DMS53 treated with DMSO at 0.1 percent for 48 hours (cell line): ENCODE measurements at regions not wholly inside any gene's neighbourhood (a gene's known extent, or its start where the extent isn't known, plus 50 kb on each side); places are given as distances from the start of the nearest gene placed in this dataset.

Source experiments
- DNase-seq: peaks from one replicate; lab custom pipeline; 2025; ENCODE audit not compliant: unreplicated experiment; lab: John Stamatoyannopoulos, UW

DNA sequence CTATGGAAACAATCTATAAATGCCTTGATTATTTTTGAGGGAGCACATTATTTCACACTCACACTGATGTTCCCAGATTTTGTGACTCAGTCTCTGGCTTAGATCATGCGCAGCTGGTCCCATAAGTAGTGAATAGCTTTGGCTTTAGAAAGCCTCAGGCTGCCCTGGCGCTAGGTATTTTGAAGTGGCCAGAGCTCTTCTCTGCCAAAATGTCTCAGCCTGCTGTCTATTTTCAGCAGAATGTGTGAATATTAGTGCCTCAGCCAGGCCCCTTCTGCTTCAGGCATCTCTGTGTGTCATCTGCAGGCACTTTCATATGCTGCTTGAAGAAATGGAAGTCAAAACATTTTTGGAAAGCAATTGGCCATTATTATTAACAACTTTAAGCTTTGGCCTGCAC is 931.0 kb upstream of the INTU start:
- DNase-seq = no peak

DNA sequence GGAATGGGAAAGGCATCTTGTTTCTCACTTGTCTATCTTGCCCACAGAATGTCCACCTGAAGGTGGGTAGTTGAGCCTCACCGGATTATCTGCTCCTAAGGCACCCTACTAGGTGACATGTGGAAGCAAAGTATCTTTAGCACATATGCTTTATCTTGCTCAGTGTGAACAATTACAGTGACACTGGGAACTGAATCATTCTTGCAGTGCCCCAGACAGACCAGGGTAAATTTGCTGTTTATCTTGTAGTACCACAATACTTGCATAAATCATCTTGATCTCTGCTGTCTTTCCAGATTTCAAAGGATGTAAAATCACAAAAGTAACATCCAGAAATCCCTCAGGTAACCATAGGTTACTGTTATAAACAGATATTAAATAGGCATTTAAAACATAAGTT is 930.0 kb upstream of the INTU start:
- DNase-seq = no peak

DNA sequence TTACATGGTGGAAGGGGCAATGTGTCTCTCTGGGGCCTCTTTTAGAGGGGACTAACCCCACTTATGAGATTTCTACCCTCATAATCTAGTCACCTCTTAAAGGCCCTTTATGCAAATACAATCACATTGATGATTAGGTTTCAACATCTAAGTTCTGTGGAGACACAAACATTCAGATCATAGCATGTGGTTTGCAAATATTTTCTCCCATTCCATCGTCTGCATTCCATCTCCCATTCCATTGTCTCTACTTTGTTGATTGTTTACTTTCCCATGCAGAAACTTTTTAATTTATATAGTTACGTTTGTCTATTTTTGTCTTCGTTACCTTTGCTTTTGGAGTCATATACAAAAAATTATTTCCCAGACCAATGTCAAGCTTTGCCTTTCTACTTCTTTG is 927.5 kb upstream of the INTU start:
- DNase-seq = no peak

DNA sequence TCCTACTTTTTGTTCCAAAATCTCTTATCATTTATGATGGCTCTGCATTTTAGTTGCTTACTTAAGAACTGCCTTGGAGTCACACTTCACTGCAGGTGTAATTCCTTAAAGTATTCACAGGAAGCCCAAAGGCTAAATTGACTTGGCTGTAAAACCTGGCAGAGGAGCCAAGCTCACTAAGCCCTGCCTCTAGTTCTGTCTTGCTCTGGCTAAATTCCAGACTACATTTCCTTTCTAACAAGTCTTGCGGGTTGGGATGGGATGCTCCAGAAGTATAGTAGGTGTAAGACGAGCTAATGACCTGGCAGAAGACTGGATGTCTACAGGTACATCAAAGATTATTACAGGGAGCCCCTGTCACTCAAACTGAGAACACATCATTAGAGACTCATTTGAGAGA is 924.0 kb upstream of the INTU start:
- no peak for DNase-seq

DNA sequence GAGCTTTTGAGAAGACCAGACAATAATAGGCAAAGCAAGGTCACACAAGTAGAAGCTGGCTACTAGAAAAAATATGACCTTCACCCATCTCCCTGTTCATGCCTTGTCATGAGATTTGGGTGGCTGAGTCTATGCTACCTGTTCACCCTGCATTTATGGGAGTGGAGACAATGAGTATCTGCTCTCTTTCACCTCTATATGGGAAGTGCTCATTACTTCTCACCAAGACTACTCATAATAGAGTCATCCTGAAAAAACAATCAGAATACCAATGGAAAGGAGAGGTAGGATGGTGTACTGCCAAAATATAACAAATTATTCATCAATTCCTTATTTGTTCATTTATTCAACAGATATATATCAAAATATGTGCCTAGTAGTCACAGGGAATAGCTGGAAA is 921.8 kb upstream of the INTU start:
- DNase-seq = no peak

DNA sequence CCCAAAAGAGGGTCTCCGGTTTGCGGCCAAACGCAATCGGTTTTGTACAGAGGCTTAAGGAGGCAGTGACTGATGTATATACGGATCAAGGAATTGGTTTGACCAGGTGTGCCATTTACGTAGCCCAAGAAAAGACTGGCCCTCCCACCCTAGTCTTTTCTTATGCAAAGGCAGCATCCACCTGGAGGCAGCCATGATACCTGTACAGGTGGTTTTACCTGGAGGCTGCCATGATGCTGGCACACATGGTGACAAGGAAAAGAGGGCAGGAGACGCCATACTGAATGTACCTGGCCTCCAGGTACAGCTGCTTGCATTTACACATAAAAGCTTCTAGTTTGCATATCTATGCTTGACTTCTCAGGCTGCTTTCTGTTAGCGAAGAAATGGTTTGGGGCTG is 917.7 kb upstream of the INTU start:
- no peak for DNase-seq

DNA sequence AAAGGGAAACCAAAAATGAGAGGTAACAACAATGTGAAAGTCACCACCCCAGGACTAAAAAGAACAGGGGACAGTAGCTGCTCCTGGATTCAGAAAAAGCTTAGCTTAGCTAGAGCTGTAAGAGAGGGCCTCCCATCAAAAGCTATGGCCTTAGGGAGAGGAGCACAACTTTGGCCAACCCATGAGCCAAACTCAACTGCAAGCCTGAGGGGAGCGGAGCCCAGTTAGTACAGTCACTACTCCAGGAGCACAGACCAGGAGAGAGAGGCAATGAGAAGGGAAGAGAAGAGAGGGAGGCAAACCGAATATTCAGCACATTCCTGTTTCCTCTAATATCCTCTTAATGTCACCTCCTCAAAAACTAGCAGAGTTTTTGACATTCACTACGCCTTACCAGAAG is 917.1 kb upstream of the INTU start:
- DNase-seq = no peak

DNA sequence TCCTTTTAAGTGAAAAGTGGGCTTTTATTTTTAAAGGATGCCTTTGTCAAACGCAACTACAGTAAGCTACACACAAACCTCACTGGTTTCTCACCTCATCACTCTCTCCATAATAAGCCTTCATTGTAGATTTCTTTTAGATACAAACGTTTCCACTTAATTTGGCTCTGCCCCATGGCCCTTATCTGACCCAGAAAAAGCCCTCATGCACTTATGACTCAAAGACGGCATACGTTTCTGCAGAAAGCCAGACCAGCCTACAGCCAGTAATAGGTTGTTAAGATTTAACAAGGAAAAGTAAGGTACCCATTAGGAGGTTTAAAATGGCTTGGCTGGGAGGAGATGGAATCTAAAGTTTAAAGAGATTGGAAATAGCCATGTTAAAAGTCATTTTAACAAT is 914.6 kb upstream of the INTU start:
- no peak for DNase-seq

DNA sequence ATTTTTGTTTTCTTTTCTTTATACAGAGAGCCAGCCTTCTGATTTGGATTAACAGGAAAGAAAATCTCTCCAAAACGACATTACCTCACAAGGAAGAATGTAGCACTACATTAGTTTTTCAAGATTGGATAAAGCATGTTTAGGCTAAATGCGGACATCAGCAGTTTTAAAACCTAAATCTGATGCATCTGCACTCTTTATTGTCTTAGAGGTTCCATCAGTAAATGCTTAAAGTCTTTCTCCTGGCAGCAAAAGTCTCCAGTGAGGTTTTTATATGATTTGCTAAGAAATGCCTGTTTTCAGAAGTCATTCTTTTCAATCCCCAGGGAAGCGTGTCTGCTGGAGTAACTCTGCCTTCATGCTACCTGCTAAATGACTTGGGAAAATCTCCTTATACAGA is 912.9 kb upstream of the INTU start:
- DNase-seq = no peak

DNA sequence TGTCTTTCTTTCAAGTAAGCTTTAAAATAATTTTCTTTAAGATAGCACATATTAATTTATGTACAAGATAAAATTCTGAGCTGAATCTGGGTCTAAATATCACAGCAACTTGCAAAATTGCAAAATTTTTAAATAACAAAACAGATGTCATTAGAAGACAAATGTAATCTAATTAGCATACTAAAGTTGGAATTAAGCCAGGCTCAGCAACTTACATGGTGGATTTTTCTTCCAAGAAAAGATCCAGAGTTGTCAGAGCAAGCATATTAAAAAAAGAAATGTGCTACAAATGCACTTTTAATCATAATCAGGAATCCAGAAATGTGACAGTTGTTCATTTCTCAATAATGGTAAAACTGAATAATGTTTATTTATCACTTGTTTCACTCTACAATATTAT is 906.9 kb upstream of the INTU start:
- DNase-seq = no peak

DNA sequence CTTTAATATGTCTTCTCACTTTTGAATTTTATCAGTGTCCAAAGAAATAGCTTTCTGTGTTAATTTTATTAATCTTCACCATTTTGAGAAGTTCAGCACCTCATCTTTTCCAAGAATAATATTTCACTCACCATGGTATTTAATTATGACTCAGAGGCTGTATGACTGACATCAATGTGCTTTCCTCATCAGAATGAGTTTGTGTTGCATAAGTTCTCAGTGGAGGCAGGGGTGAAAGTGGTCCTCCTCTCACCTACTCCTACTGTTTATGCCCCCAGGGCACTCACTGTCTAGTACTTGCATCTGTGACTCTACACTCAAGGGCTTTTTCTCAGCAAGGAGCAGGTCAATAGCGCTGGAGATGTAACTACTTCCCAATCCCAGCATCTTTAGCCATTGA is 905.3 kb upstream of the INTU start:
- no peak for DNase-seq

DNA sequence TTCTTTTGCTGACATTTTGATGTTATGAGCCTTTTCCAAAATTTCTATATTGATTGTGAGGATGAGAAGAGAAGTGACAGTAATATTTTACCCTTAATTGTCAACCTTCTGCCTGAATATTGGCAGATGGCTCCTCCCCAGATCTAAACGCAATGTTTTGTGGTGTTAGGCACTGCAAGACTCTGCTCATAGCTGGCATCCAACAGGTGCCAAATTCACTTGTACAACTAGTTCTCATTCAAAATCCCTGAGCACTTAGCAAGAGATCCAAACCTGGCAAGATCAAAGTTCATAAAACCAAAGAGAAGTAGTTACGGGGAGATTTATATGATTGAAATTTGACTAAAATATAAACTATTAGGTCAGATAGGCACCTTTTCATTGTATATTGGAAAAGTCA is 901.7 kb upstream of the INTU start:
- DNase-seq = no peak

DNA sequence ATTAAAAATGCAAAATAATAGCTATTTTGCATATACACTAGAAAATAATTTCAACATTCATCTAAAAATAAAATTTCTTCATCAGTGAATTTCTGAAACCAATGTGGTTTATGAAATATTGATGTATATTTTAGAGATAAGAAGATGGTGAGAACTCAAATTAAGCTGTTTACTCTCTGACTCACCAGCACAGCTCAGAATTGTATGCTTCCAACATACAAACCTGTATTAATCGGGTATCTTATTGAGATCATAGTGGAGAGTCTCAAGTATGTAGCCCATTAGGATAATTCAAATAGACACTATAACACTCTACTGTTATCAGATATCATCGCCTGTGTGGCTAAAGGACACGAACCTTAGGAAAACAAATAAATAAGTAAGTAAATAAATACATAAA is 899.5 kb upstream of the INTU start:
- DNase-seq = peak; percentile 41

DNA sequence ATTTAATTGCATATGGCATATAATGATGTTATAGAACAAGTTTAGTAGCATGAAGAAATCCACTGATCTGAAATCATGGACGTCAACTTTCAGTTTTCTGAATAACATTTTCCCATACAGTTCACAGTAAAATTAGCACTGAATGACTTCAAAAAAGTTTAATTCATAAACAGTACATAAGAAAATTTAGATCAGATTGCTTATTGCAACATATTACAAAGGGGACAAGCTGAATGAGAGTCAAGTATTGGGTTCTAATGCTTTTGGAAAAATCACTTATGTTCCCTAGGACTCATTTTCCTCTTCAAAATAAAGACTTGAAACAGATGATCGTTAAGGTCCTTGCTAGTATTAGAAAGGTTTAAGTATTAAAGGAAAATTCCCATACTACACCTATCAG is 898.3 kb upstream of the INTU start:
- no peak for DNase-seq

DNA sequence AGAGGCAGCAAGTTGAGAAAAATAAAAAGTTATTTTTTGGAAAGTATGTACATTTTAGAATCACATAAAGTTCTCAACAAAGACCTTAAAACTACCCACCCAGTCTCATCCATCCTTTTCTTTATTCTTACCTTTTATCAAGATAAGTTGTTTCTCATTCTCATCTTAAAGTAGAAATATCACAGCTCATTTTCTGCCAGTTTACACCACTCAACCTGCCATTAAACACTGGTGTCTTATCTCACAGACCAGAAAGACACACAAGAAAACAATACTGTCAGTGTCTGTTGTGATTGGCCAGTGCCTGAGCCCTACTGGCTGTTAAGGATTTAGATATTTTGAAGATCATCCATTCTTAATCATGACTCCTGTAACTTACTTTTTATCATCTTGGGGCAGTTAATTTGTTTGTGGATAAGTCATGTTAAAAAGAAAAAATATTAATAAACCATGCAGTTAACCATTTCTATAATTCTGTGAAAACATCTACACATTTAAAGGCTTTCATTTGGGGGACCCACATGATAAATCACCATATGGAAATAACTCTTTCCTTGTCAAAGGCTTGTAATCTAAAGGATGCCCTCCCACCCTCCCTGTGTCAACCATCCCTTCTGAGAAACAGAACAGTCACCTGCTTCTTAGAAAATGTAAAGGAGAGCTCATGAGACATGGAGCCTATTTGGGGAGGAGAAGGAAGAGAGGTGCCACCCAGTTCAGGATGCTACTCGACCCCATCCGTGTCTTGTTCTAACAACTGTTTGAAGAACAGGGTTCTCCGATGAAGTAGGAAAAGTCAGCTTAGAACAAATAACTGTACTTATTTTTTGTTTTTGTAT is 897.2 kb upstream of the INTU start:
- DNase-seq = no peak

DNA sequence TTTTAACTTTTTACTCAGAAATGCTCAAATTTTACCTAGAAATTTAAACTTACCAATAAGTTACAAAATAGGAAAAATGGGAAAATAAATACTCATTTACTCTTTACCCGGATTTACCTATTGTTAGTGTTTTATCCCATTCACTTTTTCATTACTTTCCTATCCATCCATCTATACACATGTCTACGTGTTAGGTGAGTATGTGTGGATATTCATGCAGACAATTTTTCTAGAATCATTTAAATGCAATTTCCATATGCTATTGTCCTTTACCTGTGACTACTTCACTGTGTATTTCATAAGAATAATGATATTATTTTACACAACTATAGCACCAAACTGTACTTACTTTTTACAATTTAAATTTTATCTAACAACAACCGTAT is 896.6 kb upstream of the INTU start:
- DNase-seq = no peak

DNA sequence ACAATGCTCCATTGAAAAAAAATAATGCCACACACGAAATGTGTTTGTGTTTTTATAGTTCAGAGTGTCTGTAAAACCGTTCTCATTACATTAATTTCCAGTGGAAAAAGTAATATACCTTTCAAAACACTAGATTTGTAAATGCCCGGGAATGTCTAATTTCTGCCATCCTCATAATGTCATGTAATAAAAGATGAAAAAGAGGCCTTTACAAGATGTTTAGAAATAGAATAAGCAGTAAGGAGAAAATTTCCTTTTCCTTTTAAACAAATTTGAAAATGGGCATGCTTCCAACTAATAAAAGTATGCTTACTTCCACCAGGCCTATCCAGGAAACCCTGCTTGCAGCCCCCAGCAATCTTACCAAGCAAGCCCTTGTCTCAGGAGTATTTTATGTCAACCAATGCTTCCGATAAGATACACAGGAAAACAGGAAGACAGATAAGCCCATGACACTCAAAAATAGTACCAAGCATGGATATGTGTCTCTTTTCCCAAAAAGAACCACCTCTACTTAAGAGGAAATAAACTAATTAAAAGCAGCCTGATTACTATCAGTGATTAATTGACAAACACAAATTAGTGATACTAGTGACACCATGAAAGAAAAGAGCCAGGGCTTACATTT is 894.7 kb upstream of the INTU start:
- DNase-seq = no peak

DNA sequence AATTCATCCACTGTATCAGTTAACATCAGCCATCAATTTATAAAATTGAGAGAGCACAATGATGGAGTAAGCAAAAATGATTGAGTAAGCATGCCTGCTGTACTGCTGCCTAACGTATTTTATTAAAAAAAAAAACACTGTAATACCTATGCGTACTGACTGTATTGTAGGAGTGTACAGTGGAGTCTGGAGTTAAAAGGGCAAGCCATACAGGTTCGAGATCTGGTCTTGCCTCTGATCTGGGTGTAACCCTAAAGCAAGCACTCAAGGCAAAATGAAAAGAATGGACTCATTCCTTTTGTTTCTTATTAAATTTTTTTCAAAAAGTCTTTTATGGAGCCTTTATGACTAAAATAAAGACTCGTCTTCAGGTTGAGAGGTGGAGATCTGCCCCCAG is 894.2 kb upstream of the INTU start:
- no peak for DNase-seq

DNA sequence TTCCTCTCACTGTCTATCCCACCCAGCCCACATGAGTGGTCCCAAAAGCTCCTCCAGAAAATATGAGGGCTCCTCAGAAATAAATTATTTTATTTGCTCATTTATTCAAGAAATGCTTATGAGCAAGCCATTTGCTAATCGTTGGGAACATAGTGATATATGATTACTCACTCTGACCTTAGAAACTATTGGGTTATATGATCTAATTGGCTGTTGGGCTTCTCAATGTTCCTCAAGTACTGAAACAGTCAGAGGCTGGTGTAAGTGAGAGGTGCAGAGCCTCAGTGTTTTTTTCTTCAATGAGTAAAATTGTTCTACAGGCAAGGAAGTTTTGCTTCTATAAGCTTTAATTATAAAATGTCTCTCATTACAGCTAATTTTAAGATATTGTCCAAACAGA is 893.8 kb upstream of the INTU start:
- DNase-seq = no peak

DNA sequence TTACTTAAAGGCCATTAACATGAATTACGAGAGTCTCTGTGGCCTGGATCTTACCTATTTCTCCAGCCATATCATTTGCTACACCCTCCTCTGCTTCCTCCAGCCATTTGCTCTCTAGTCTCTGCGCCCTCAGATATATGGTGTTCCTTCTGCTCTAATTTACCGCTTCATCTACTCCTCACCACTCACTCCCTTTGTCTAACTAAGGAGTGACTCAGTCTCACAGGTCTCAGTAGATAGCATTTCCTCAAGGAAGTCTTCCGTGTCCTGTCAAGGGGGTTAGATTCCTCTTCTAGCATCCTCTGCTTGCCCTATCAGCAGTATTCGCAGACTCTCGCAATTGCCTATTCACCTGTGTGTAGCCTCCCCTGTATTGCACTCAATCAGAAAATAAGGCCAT is 892.1 kb upstream of the INTU start:
- DNase-seq = no peak

DNA sequence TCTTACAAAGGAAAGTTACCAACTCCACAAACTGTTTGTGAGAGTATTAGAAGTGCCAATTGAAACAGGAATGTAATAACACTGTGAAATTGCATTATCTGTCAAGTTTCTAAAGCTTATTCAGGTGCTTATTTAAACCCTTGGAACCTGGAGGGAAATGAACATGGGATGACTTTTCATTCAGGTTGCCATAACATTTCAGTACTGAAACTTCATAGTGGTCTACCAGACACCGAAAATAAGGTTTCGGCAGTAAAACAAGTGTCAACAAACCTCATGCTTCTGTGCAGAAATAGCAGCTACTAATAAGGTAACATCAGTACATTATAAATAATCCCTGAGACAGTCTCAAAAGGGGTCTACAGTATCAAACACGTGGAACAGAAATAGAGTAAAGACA is 890.7 kb upstream of the INTU start:
- no peak for DNase-seq

DNA sequence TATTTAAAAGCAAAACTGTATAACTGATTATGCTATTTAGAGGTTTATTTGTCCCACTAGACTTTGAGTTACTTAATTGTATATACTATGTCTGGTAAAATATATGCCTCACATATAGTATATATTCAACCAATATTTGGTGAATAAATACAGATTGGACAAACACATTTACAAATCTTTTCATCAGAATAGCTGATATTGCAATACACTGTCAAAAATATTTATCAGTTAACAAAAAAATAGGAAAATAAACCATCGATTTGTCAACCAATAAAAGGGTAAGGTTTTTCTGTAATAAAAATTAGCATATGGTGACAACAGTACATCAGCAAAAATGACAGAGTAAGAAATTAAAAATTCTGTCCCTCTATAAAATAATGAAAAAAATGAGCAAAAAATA is 889.9 kb upstream of the INTU start:
- no peak for DNase-seq

DNA sequence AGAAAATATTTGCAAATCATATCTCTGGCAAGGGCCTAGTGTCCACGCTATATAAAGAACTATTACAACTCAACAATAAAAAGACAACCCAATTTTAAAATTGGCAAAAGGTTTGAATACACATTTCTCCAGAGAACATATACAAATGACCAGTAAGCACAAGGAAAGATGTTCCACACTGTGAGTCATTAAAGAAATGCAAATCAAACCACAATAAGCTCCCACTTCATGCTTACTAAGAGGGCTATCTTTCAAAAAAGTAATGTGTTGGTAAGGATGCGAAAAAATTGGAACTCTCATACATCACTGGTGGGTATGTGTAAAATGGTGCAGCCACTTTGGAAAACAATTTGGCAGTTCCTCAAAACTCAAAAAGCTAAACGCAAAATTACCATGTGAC is 884.0 kb upstream of the INTU start:
- no peak for DNase-seq
